ENCODE measurements at regions not wholly inside any gene's neighbourhood (a gene's known extent, or its start where the extent isn't known, plus 50 kb on each side); places are given as distances from the start of the nearest gene placed in this dataset.

GRCh38 chr11:37078521-37078920 lies 480.5 kb upstream of the RAG2 start:
- DNase-seq (ENCODE audit: low read depth in 2 of 2), result no peak

GRCh38 chr11:37076866-37077265 lies 478.8 kb upstream of the RAG2 start:
- DNase-seq (ENCODE audit: low read depth in 2 of 2), result no peak

- DNase-seq (ENCODE audit: low read depth in 2 of 2), result no peak
Observed at GRCh38 chr11:37072538-37073055, 474.6 kb upstream of the RAG2 start.

- no peak for DNase-seq (ENCODE audit: low read depth in 2 of 2)
Observed at GRCh38 chr11:37050311-37050710, 452.3 kb upstream of the RAG2 start.

- DNase-seq (ENCODE audit: low read depth in 2 of 2), result no peak
Observed at GRCh38 chr11:37040921-37041320, 442.9 kb upstream of the RAG2 start.

GRCh38 chr11:37038911-37039310 lies 440.9 kb upstream of the RAG2 start:
- no peak for DNase-seq (ENCODE audit: low read depth in 2 of 2)

GRCh38 chr11:37026741-37027140 lies 428.7 kb upstream of the RAG2 start:
- no peak for DNase-seq (ENCODE audit: low read depth in 2 of 2)

GRCh38 chr11:37026326-37026725 lies 428.3 kb upstream of the RAG2 start:
- no peak for DNase-seq (ENCODE audit: low read depth in 2 of 2)

- DNase-seq (ENCODE audit: low read depth in 2 of 2), result no peak
Observed at GRCh38 chr11:37006563-37006962, 408.5 kb upstream of the RAG2 start.

GRCh38 chr11:37002831-37003230 lies 404.8 kb upstream of the RAG2 start:
- DNase-seq (ENCODE audit: low read depth in 2 of 2), result no peak

GRCh38 chr11:36997656-36998055 lies 399.6 kb upstream of the RAG2 start:
- DNase-seq (ENCODE audit: low read depth in 2 of 2), result no peak

- DNase-seq (ENCODE audit: low read depth in 2 of 2), result no peak
Observed at GRCh38 chr11:36996795-36997194, 398.8 kb upstream of the RAG2 start.

- no peak for DNase-seq (ENCODE audit: low read depth in 2 of 2)
Observed at GRCh38 chr11:36994208-36994607, 396.2 kb upstream of the RAG2 start.

- no peak for DNase-seq (ENCODE audit: low read depth in 2 of 2)
Observed at GRCh38 chr11:36988556-36988955, 390.5 kb upstream of the RAG2 start.

- DNase-seq (ENCODE audit: low read depth in 2 of 2), result no peak
Observed at GRCh38 chr11:36985562-36985961, 387.5 kb upstream of the RAG2 start.

GRCh38 chr11:36976741-36977140 lies 378.7 kb upstream of the RAG2 start:
- no peak for DNase-seq (ENCODE audit: low read depth in 2 of 2)

- DNase-seq (ENCODE audit: low read depth in 2 of 2), result no peak
Observed at GRCh38 chr11:36974771-36975170, 376.7 kb upstream of the RAG2 start.

GRCh38 chr11:36953976-36954375 lies 355.9 kb upstream of the RAG2 start:
- DNase-seq (ENCODE audit: low read depth in 2 of 2), result no peak

- DNase-seq (ENCODE audit: low read depth in 2 of 2), result no peak
Observed at GRCh38 chr11:36948460-36949127, 350.6 kb upstream of the RAG2 start.

GRCh38 chr11:36945384-36945783 lies 347.3 kb upstream of the RAG2 start:
- DNase-seq (ENCODE audit: low read depth in 2 of 2), result no peak

- DNase-seq (ENCODE audit: low read depth in 2 of 2), result no peak
Observed at GRCh38 chr11:36933481-36933880, 335.4 kb upstream of the RAG2 start.

- DNase-seq (ENCODE audit: low read depth in 2 of 2), result no peak
Observed at GRCh38 chr11:36931139-36931538, 333.1 kb upstream of the RAG2 start.

- DNase-seq (ENCODE audit: low read depth in 2 of 2), result no peak
Observed at GRCh38 chr11:36930256-36930655, 332.2 kb upstream of the RAG2 start.

- no peak for DNase-seq (ENCODE audit: low read depth in 2 of 2)
Observed at GRCh38 chr11:36929401-36929800, 331.4 kb upstream of the RAG2 start.
